K562 (cell line): ENCODE measurements at regions not wholly inside any gene's neighbourhood (a gene's known extent, or its start where the extent isn't known, plus 50 kb on each side); places are given as distances from the start of the nearest gene placed in this dataset.

Experiments
- POLR2AphosphoS5 ChIP-seq: IDR thresholded peaks from 2 replicates; pipeline ENCODE4 v1.6.1; 2011; ENCODE audit warnings: mild to moderate bottlenecking, low read depth, low read length, moderate library complexity; ENCODE audit not compliant: control insufficient read depth, insufficient read depth
- RNF2 ChIP-seq: sonication (generic); IDR thresholded peaks from 2 replicates; pipeline ENCODE4 v1.6.1; 2016
- SMAD3 ChIP-seq: fragments of 450-650 bp; formaldehyde crosslinking; conservative IDR thresholded peaks from 2 replicates; pipeline ENCODE4 v1.4.0; 2020; ENCODE audit warnings: mild to moderate bottlenecking
- SMARCC2 ChIP-seq: fragments of 450-650 bp; IDR thresholded peaks from 2 replicates; pipeline ENCODE4 v1.6.1; 2017; ENCODE audit warnings: antibody characterized with exemption, moderate library complexity, mild to moderate bottlenecking, low read depth
- SRF ChIP-seq, 2 experiments: fragments of 250-450, 450-650 bp in 1 of 2; sonication (Bioruptor Pico) in 1 of 2; sonication (generic) in 1 of 2; formaldehyde crosslinking; IDR thresholded peaks; 2 replicates each; pipeline versions ENCODE4 v1.5.0 to v1.5.1; 2020 to 2022; ENCODE audit warnings: mild to moderate bottlenecking in 1 of 2, missing genetic modification reagents in 1 of 2
- ZNF143 ChIP-seq: sonication (generic); formaldehyde crosslinking; IDR thresholded peaks from 2 replicates; pipeline ENCODE4 v1.9.0; 2022; ENCODE audit warnings: mild to moderate bottlenecking, missing genetic modification reagents
- ZNF274 ChIP-seq: IDR thresholded peaks from 2 replicates; pipeline ENCODE4 v1.6.1; 2011; ENCODE audit warnings: low read depth, mild to moderate bottlenecking, low read length, moderate library complexity, borderline replicate concordance
- ZNF431 ChIP-seq: sonication (generic); formaldehyde crosslinking; IDR thresholded peaks from 2 replicates; pipeline ENCODE4 v1.8.0; 2022; ENCODE audit warnings: mild to moderate bottlenecking, missing genetic modification reagents
- TF ChIP-seq, protein P1 (sequence below): fragments of 450-650 bp; formaldehyde crosslinking; IDR thresholded peaks from 2 replicates; pipeline ENCODE4 v1.4.0; 2022; ENCODE audit warnings: missing genetic modification characterization
- TF ChIP-seq, protein P2 (sequence below), 2 experiments: fragments of 450-650 bp in 1 of 2; sonication (generic) in 1 of 2; formaldehyde crosslinking in 1 of 2; IDR thresholded peaks; 2 replicates each; pipeline versions ENCODE4 v1.7.1 to v1.9.0; 2016 to 2022; ENCODE audit warnings: inconsistent platforms in 1 of 2, mild to moderate bottlenecking in 1 of 2, missing genetic modification reagents in 1 of 2

DNA sequence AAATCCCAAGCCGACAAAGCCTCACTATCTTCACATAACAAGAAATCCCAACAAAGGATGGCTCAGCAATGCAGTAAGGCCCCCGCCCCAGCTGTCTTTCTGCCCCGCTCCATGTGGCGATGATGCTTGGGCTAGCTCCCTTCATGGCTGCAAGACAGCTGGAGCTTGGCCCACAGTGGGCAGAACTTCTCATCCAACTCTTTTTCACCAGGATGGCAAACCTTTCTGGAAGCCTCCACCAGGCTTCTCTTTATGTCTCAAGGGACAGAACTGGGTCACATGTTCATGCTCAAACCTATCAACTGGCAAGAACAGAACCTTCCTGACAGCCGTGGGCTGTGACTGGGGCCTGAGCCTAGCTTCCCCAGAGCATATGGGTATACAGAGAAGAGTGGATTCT lies 260.5 kb upstream of the MKLN1 start:
- TF ChIP-seq ZNF143 (no peak), RNF2 (no peak), ZNF431 (CRISPR knock-in tag) (no peak), POLR2AphosphoS5 (no peak), SRF (CRISPR knock-in tag; IDR thresholded peaks at IDR 0.05) (no peak), SMAD3 (CRISPR knock-in tag) (no peak), ZNF274 (no peak), SMARCC2 (no peak)
- TF ChIP-seq, protein P1, sequence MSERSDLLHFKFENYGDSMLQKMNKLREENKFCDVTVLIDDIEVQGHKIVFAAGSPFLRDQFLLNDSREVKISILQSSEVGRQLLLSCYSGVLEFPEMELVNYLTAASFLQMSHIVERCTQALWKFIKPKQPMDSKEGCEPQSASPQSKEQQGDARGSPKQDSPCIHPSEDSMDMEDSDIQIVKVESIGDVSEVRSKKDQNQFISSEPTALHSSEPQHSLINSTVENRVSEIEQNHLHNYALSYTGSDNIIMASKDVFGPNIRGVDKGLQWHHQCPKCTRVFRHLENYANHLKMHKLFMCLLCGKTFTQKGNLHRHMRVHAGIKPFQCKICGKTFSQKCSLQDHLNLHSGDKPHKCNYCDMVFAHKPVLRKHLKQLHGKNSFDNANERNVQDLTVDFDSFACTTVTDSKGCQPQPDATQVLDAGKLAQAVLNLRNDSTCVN (CRISPR knock-in tag), result no peak
- TF ChIP-seq, protein P2, sequence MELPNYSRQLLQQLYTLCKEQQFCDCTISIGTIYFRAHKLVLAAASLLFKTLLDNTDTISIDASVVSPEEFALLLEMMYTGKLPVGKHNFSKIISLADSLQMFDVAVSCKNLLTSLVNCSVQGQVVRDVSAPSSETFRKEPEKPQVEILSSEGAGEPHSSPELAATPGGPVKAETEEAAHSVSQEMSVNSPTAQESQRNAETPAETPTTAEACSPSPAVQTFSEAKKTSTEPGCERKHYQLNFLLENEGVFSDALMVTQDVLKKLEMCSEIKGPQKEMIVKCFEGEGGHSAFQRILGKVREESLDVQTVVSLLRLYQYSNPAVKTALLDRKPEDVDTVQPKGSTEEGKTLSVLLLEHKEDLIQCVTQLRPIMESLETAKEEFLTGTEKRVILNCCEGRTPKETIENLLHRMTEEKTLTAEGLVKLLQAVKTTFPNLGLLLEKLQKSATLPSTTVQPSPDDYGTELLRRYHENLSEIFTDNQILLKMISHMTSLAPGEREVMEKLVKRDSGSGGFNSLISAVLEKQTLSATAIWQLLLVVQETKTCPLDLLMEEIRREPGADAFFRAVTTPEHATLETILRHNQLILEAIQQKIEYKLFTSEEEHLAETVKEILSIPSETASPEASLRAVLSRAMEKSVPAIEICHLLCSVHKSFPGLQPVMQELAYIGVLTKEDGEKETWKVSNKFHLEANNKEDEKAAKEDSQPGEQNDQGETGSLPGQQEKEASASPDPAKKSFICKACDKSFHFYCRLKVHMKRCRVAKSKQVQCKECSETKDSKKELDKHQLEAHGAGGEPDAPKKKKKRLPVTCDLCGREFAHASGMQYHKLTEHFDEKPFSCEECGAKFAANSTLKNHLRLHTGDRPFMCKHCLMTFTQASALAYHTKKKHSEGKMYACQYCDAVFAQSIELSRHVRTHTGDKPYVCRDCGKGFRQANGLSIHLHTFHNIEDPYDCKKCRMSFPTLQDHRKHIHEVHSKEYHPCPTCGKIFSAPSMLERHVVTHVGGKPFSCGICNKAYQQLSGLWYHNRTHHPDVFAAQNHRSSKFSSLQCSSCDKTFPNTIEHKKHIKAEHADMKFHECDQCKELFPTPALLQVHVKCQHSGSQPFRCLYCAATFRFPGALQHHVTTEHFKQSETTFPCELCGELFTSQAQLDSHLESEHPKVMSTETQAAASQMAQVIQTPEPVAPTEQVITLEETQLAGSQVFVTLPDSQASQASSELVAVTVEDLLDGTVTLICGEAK (IDR thresholded peaks at IDR 0.05), result no peak
- TF ChIP-seq, protein P2 (CRISPR knock-in tag; IDR thresholded peaks at IDR 0.05), result no peak
